Large intestine (tissue), 3 donors: ENCODE measurements at regions not wholly inside any gene's neighbourhood (a gene's known extent, or its start where the extent isn't known, plus 50 kb on each side); places are given as distances from the start of the nearest gene placed in this dataset.
A peak's percentile ranks its signal among the peaks of the same experiment; 100 is the strongest.

Experiments used
- DNase-seq, 2 donors: peaks; one replicate each; pipeline versions ENCODE4 v3.0.0 to v3.0.0-alpha.2; 2013
- H3K27ac ChIP-seq: one replicate; pipeline ENCODE4 v1.5.1; 2013; ENCODE audit warnings: low read length
- H3K27me3 ChIP-seq: 2 replicates; pipeline ENCODE4 v1.6.1; 2013; ENCODE audit warnings: low read length; ENCODE audit not compliant: control insufficient read depth, insufficient read depth
- H3K36me3 ChIP-seq: 2 replicates; pipeline ENCODE4 v1.6.1; 2013; ENCODE audit warnings: low read length; ENCODE audit not compliant: control insufficient read depth, insufficient read depth
- H3K4me1 ChIP-seq: one replicate; pipeline ENCODE4 v1.6.1; 2013; ENCODE audit warnings: low read length; ENCODE audit not compliant: control insufficient read depth, insufficient read depth
- H3K4me3 ChIP-seq: one replicate; pipeline ENCODE4 v1.5.1; 2013; ENCODE audit warnings: low read length
- H3K9me3 ChIP-seq: one replicate; pipeline ENCODE4 v1.6.1; 2013; ENCODE audit warnings: mild to moderate bottlenecking, low read depth, low read length, moderate library complexity; ENCODE audit not compliant: control insufficient read depth
- WGBS: methylation state at CpG from one replicate; pipeline ENCODE4 v1.1.5; 2013; ENCODE audit warnings: low lambda C conversion rate; ENCODE audit not compliant: insufficient coverage; 5-methylcytosine and 5-hydroxymethylcytosine counted together

GRCh38 chr4:100299046-100299840 is 109.0 kb upstream of the DDIT4L start:
- no peak for DNase-seq
- 80% methylated on average over 1 of the region's 2 CpGs for WGBS
- H3K27me3 ChIP-seq = no peaks in the 10 kb centered on the region
- H3K27ac ChIP-seq = no peak overlapping the region
- no peaks in the 10 kb centered on the region for H3K36me3 ChIP-seq
- no peaks in the 10 kb centered on the region for H3K9me3 ChIP-seq
- no peak overlapping the region for H3K4me3 ChIP-seq
- no peaks in the 10 kb centered on the region for H3K4me1 ChIP-seq

GRCh38 chr4:100295792-100296191 is 105.5 kb upstream of the DDIT4L start:
- Histone ChIP-seq H3K27ac (no peak overlapping the region), H3K4me1 (no peaks in the 10 kb centered on the region), H3K27me3 (no peaks in the 10 kb centered on the region), H3K36me3 (no peaks in the 10 kb centered on the region), H3K4me3 (no peak overlapping the region), H3K9me3 (no peaks in the 10 kb centered on the region)
- WGBS = no CpG with 5 or more reads among the region's 2 CpGs
- peak in 1 of 2 donors; percentile 5 for DNase-seq

- no peak for DNase-seq
- Histone ChIP-seq H3K4me1 (no peaks in the 10 kb centered on the region), H3K4me3 (no peak overlapping the region), H3K9me3 (no peaks in the 10 kb centered on the region), H3K27me3 (no peaks in the 10 kb centered on the region), H3K36me3 (no peaks in the 10 kb centered on the region), H3K27ac (no peak overlapping the region)
- WGBS = 100% methylated on average over 1 of the region's 1 CpG
Observed at GRCh38 chr4:100294356-100294755, 104.1 kb upstream of the DDIT4L start.

- no CpG with 5 or more reads among the region's 2 CpGs for WGBS
- Histone ChIP-seq H3K27ac (no peak overlapping the region), H3K4me3 (no peak overlapping the region), H3K9me3 (no peaks in the 10 kb centered on the region), H3K4me1 (no peaks in the 10 kb centered on the region), H3K27me3 (no peaks in the 10 kb centered on the region), H3K36me3 (no peaks in the 10 kb centered on the region)
- DNase-seq = no peak
Observed at GRCh38 chr4:100290585-100290984, 100.3 kb upstream of the DDIT4L start.

GRCh38 chr4:100289946-100290345 is 99.7 kb upstream of the DDIT4L start:
- Histone ChIP-seq H3K4me1 (no peaks in the 10 kb centered on the region), H3K9me3 (no peaks in the 10 kb centered on the region), H3K27ac (no peak overlapping the region), H3K4me3 (no peak overlapping the region), H3K27me3 (no peaks in the 10 kb centered on the region), H3K36me3 (no peaks in the 10 kb centered on the region)
- no peak for DNase-seq
- no CpG with 5 or more reads among the region's 1 CpG for WGBS

- H3K4me1 ChIP-seq = no peaks in the 10 kb centered on the region
- no peaks in the 10 kb centered on the region for H3K36me3 ChIP-seq
- no peak overlapping the region for H3K27ac ChIP-seq
- DNase-seq = no peak
- no peaks in the 10 kb centered on the region for H3K27me3 ChIP-seq
- no peaks in the 10 kb centered on the region for H3K9me3 ChIP-seq
- no peak overlapping the region for H3K4me3 ChIP-seq
- 80% methylated on average over 1 of the region's 1 CpG for WGBS
Observed at GRCh38 chr4:100289530-100289888, 99.2 kb upstream of the DDIT4L start.

- H3K4me1 ChIP-seq = no peaks in the 10 kb centered on the region
- H3K9me3 ChIP-seq = no peaks in the 10 kb centered on the region
- WGBS = 81% methylated on average over 4 of the region's 5 CpGs
- H3K27me3 ChIP-seq = no peaks in the 10 kb centered on the region
- H3K27ac ChIP-seq = no peak overlapping the region
- no peak for DNase-seq
- no peak overlapping the region for H3K4me3 ChIP-seq
- no peaks in the 10 kb centered on the region for H3K36me3 ChIP-seq
Observed at GRCh38 chr4:100288811-100289529, 98.7 kb upstream of the DDIT4L start.

- Histone ChIP-seq H3K27me3 (no peaks in the 10 kb centered on the region), H3K4me3 (no peak overlapping the region)
- WGBS = no CpG with 5 or more reads among the region's 1 CpG
Observed at GRCh38 chr4:100288161-100288560, 97.9 kb upstream of the DDIT4L start.

GRCh38 chr4:100287534-100287933 is 97.3 kb upstream of the DDIT4L start:
- WGBS = 100% methylated on average over 1 of the region's 6 CpGs
- DNase-seq = no peak

More at GRCh38 chr4:100288161-100288560, 97.9 kb upstream of the DDIT4L start:
- no peaks in the 10 kb centered on the region for H3K9me3 ChIP-seq
- no peak overlapping the region for H3K27ac ChIP-seq
- no peaks in the 10 kb centered on the region for H3K36me3 ChIP-seq
- no peaks in the 10 kb centered on the region for H3K4me1 ChIP-seq
- no peak for DNase-seq

GRCh38 chr4:100286636-100287035 is 96.4 kb upstream of the DDIT4L start:
- Histone ChIP-seq H3K36me3 (no peaks in the 10 kb centered on the region), H3K27me3 (no peaks in the 10 kb centered on the region), H3K9me3 (no peaks in the 10 kb centered on the region), H3K27ac (no peak overlapping the region), H3K4me1 (no peaks in the 10 kb centered on the region), H3K4me3 (no peak overlapping the region)
- DNase-seq = no peak
- 33% methylated on average over 1 of the region's 3 CpGs for WGBS

More at GRCh38 chr4:100287534-100287933, 97.3 kb upstream of the DDIT4L start:
- no peaks in the 10 kb centered on the region for H3K36me3 ChIP-seq
- no peaks in the 10 kb centered on the region for H3K9me3 ChIP-seq
- no peaks in the 10 kb centered on the region for H3K27me3 ChIP-seq
- no peaks in the 10 kb centered on the region for H3K4me1 ChIP-seq
- H3K27ac ChIP-seq = no peak overlapping the region
- H3K4me3 ChIP-seq = no peak overlapping the region
